Fibroblast of upper back skin (primary cell): ENCODE measurements at regions not wholly inside any gene's neighbourhood (a gene's known extent, or its start where the extent isn't known, plus 50 kb on each side); places are given as distances from the start of the nearest gene placed in this dataset.

Experiments used
- DNase-seq: peaks from one replicate; pipeline ENCODE4 v3.0.0-alpha.2; 2013

DNA sequence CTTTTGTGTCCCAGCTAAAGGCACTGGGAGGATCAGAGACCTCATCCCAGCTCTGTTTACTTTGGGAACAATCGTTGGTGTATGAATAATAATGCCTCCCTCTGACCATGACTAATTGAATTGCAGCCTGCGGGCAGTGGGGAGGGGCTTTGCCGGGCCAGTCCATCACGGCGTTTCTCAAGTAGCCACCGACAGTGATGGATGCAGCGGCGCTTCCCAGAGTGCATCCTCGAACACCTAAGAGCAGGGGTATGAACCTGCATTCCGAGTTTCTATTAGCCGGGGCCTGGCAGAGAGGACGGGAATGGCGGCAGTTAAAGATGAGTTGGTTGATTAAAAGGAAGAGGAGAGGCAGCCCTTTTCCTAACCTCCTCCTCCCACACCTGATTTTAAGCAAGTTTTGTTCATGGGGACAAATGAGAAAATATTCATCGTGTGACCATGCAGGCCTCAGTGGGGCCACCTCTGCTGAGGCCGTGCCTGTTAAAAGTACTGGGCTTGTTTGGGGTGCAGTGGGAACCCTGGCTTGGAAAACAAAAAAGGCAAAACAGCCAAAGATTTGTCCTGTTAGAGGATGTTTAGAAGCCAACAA lies 154.1 kb downstream of the FOXA2 start:
- no peak for DNase-seq

- DNase-seq, result no peak
These were observed 154.9 kb downstream of the FOXA2 start for GRCh38 chr20:22429175-22430153.

DNA sequence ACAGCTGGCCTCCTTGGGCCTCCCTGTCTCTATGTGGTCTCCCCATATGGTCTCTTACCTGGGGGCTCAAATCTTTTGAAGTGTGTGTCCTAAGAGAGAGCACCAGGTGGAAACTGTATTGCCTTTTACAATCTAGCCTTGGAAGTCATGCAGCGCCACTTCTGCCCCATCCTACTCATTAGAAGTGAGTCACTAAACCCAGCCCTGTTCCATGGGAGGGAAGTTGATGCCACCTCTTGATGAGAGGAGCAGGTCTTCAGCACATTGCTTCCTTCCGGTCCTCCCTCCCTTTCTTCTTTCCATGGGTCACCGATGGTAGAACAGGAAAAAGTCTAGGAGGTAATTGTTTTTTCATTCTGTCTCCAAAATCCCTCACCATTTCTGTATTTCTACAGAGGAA lies 156.3 kb downstream of the FOXA2 start:
- no peak for DNase-seq

DNA sequence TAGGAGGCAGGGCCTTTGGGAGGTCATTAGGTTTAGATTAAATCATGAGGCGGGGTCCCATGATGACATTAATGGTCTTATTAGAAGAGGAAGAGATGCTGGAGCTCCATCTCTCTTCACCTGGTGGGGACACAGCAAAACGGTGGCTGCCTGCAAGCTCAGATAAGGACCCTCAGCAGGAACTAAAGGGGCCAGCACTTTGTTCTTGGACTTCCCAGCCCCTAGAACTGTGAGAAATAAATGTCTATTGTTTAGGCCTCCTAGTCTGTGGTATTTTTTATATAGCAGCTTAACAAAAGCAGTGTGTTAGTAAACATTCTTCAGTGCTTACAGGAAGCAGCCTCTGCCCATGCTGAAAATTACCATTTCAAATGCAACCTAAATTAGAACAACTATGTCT lies 157.6 kb downstream of the FOXA2 start:
- no peak for DNase-seq

- no peak for DNase-seq
These were observed 158.8 kb downstream of the FOXA2 start for GRCh38 chr20:22425344-22426295.

DNA sequence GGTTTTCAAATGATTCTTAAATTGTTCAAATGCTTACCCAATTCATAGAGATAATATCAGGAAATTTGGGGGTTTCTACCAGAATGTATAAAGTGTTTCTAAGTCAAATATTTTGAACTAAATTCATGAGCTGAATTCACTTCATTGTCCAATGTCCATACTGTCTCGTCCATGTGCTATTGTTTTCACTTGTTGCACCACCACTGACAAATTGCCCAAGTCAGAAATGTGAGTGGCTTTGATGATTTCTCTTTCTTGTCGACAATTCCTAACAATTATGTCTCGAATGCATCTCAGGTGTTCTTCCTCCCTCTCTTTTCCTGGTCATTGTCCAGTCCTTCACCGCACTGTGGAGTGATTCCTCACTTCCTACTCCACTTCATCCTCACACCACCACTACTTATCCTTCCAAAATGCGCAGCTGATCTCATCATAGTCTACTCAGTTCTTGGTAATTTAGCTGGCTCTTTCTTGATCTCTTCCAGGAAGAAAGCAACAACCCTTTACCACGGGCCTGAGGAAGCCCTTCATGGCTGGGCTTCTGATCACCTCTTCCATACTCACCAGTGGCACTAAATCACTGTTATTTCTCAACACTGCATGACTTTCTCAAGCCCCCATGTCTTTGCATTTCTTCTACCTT lies 161.1 kb downstream of the FOXA2 start:
- no peak for DNase-seq

- no peak for DNase-seq
These were observed 164.2 kb downstream of the FOXA2 start for GRCh38 chr20:22420116-22420598.

DNA sequence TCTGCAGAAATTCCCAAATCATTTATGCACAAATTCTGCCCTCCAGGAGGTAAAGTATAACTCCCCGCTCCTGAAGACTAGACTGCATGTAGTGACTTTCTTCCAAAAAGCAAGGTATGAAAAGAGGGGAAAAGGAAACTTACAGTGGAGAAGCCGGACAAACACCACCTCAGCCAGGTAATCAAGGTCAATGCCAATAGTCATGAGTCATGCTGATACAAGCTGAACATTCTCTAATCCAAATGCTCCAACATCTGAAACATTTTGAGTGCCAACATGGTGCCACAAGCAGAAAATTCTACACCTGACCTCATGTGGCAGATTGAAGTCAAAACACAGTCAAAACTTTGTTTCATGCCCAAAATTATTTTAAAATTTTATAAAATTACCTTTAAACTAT lies 165.6 kb downstream of the FOXA2 start:
- no peak for DNase-seq

DNA sequence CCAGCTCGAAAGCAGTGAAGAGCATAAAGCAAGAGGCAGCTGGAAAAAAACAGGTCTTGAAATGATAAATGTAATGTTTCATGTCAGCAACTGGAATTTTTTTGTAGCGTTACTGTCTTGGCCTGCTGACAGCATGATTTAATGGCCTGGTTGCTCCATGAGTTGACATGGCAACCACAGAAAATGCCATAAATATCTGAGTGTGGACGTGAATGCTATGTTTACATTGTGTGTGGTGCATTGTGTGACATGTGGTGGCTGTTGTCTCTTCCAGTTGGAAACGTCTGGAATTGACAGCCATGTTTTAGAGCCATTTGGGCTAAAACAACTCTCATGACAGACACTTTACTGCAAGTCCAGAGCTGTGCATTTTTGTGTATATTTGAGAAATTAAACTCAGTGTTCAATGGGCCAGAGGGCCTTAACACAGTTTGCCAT lies 170.0 kb downstream of the FOXA2 start:
- peak; percentile 80 for DNase-seq

DNA sequence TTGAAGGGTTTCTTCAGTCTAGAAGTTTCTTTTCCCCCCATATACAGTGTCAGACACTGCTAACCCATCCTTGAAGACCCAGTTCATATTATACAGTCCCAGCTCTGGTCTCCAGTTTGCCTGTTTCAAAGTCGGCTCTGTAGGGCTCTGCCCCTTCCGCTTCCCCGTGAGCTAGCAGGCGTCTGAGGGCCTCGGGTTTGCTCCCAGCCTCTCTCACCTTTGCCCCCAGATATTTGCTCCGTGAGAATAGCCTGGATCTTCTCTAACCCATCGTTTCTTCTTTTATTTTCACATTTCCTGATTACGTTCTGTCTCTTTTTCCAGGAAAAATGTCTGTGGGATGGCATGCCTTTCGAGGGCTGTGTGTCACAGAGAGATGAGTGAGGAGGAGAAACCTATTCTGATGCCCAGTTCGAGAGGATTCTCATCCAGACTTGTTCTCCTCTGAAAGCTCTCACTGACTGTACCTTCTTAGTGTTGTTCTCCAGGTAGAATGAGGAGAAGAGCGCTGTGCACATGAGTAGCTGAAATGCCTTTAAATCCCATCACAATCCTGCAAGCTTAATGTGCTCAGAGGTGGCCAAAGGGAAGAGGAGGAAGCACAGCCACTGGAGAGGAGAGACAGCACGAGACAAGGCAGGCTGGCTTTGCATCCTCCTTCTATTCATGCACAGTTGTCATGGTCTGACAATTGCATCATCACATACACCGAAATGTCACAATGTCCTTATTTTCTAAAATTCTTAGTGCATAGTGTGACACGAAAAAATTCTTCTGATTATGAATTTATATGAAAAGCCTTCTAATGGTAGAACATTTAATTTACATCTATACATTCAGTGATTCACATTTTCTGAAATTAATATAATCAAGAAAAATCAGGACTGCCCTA lies 171.1 kb downstream of the FOXA2 start:
- no peak for DNase-seq

- DNase-seq, result peak; percentile 75
These were observed 172.5 kb downstream of the FOXA2 start for GRCh38 chr20:22411627-22412450.

DNA sequence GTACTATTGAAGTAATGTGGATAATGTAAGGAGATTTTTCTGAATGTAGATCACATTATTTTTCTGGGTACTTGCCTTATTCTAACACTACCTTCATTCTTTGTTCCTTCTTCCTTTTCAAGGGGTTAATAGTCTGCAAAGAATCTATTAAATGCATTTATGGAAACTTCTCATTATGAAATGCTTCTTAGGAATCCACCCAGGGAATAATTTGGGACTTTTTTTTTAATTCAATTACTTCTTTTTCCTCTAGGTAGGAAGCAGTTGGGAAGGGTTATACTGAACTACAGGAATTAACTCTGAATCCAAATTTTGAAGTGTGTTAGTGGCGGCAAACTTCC lies 173.1 kb downstream of the FOXA2 start:
- DNase-seq, result no peak

- DNase-seq, result no peak
These were observed 173.7 kb downstream of the FOXA2 start for GRCh38 chr20:22410556-22411130.

GRCh38 chr20:22408521-22409402 lies 175.6 kb downstream of the FOXA2 start:
- no peak for DNase-seq

DNA sequence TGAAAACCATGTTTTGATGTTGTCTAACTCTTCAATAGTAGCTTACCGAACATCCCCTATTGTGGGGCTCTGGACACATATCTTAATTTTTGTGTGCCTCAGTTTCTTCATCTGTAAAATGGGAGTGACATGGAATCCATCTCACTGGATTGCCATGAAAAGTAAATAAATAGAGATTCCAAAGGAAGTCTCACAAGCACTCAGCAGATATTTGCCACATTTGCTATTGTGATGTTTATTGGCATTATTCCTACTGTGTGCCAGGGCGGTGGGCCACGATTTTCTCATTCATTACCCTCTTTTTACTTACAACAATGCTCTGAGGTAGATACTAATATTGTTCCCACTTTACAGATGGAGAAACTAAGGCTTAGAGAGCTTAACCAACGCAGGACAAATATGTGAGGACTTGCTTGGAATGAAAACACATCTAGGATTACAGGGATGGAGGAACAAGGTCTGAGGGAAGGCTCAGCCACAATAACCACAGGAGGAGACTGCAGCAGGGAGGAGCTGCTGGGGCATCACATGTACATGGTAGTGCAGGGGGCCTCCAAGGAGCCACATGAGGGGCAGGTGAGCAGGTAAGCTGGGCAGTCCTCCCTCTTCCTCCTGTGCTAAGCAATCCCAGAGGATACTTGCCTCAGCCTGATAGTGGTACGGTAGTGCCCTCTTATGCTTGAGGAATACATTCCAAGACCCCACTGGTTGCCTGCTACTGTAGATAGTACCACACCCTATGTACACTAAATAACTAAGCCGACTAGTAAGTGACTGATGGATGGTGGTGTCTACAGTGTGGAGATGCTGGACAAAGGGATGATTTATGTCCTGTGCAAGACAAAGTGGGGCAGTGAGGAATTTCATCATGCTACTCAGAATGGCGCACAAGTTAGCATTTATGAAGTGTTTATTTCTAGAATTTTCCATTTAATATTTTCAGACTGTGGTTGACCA lies 176.9 kb downstream of the FOXA2 start:
- peak; percentile 12 for DNase-seq

GRCh38 chr20:22404419-22405170 lies 179.8 kb downstream of the FOXA2 start:
- DNase-seq, result peak; percentile 13
